ENCODE measurements at regions not wholly inside any gene's neighbourhood (a gene's known extent, or its start where the extent isn't known, plus 50 kb on each side); places are given as distances from the start of the nearest gene placed in this dataset.

- no peak for TF ChIP-seq CTCF (conservative IDR thresholded peaks at IDR 0.05)
- no peak overlapping the region for H3K18ac ChIP-seq (ENCODE audit: insufficient read length, low read depth, low read length)
- no peaks in the 10 kb centered on the region for H3K27me3 ChIP-seq (ENCODE audit: insufficient read depth, low read length)
- no peak overlapping the region for H4K8ac ChIP-seq (replicated peaks; ENCODE audit: insufficient read length, low read depth, low read length)
- no peak overlapping the region for H3K27ac ChIP-seq (ENCODE audit: insufficient read length, low read depth, low read length)
- H3K23ac ChIP-seq (ENCODE audit: insufficient read length, low read depth, low read length): no peak overlapping the region
- H3K4me1 ChIP-seq (ENCODE audit: insufficient read depth, low read length): peaks cover 1% of the 10 kb centered on the region; the same call in 1 of the 2 replicates
- H3K79me1 ChIP-seq (ENCODE audit: insufficient read depth, low read depth, low read length, poor library complexity, severe bottlenecking): no peaks in the 10 kb centered on the region
- H4K20me1 ChIP-seq (ENCODE audit: control insufficient read depth, insufficient read depth, insufficient read length): no peaks in the 10 kb centered on the region
- DNase-seq: no peak
- H3K36me3 Mint-ChIP-seq (ENCODE audit: insufficient read depth in 1 of 3, low read depth in 3 of 3): no peaks in the 10 kb centered on the region
- no peak overlapping the region for H2BK5ac ChIP-seq (ENCODE audit: insufficient read length, low read length)
- no peak overlapping the region for H2AK5ac ChIP-seq (ENCODE audit: insufficient read length, low read length)
- H3K27me3 Mint-ChIP-seq (ENCODE audit: low read depth): no peaks in the 10 kb centered on the region
- H3K9me3 ChIP-seq (ENCODE audit: control insufficient read depth, low read depth, low read length): no peaks in the 10 kb centered on the region
- H3K9ac ChIP-seq (ENCODE audit: extremely low read depth, insufficient read length, low read length): no peak overlapping the region
- no peak overlapping the region for H2AFZ ChIP-seq (ENCODE audit: low read length)
- H3K4me2 ChIP-seq (ENCODE audit: insufficient read depth, insufficient read length, low read length): no peak overlapping the region
- H4K91ac ChIP-seq (ENCODE audit: insufficient read length, low read depth, low read length): no peak overlapping the region
- peaks cover 17 to 18% of the 10 kb centered on the region in 2 experiments for H3K4me1 Mint-ChIP-seq
- no peak overlapping the region for H3K56ac ChIP-seq (ENCODE audit: insufficient read length, low read depth, low read length)
- no peaks in the 10 kb centered on the region for H3K9me3 Mint-ChIP-seq
- H3K79me2 ChIP-seq (ENCODE audit: insufficient read depth, low read length): no peaks in the 10 kb centered on the region
- no peak overlapping the region for H3K27ac Mint-ChIP-seq
- H2BK120ac ChIP-seq (ENCODE audit: low read depth, low read length, poor library complexity, severe bottlenecking): no peak overlapping the region
- no peak overlapping the region for H3K4ac ChIP-seq (ENCODE audit: low read depth, low read length)
- H2BK20ac ChIP-seq (ENCODE audit: low read depth, low read length, poor library complexity, severe bottlenecking): no peak overlapping the region
- H4K5ac ChIP-seq (ENCODE audit: insufficient read length, low read depth, low read length): no peak overlapping the region
- no peak overlapping the region for H3K4me3 Mint-ChIP-seq
- H2BK15ac ChIP-seq (ENCODE audit: low read depth, low read length): no peak overlapping the region
- no peak overlapping the region for H2BK12ac ChIP-seq (ENCODE audit: insufficient read length, low read depth, low read length)
- H3K14ac ChIP-seq (ENCODE audit: insufficient read depth, low read length): no peak overlapping the region
- no peaks in the 10 kb centered on the region for H3K23me2 ChIP-seq (ENCODE audit: insufficient read length, low read depth, low read length, poor library complexity, severe bottlenecking)
- no peak overlapping the region for H3T11ph ChIP-seq (ENCODE audit: low read length)
Observed at GRCh38 chr9:18111146-18111545, 362.8 kb upstream of the ADAMTSL1 start.
